ENCODE measurements at regions not wholly inside any gene's neighbourhood (a gene's known extent, or its start where the extent isn't known, plus 50 kb on each side); places are given as distances from the start of the nearest gene placed in this dataset.
A peak's percentile ranks its signal among the peaks of the same experiment; 100 is the strongest.

DNA sequence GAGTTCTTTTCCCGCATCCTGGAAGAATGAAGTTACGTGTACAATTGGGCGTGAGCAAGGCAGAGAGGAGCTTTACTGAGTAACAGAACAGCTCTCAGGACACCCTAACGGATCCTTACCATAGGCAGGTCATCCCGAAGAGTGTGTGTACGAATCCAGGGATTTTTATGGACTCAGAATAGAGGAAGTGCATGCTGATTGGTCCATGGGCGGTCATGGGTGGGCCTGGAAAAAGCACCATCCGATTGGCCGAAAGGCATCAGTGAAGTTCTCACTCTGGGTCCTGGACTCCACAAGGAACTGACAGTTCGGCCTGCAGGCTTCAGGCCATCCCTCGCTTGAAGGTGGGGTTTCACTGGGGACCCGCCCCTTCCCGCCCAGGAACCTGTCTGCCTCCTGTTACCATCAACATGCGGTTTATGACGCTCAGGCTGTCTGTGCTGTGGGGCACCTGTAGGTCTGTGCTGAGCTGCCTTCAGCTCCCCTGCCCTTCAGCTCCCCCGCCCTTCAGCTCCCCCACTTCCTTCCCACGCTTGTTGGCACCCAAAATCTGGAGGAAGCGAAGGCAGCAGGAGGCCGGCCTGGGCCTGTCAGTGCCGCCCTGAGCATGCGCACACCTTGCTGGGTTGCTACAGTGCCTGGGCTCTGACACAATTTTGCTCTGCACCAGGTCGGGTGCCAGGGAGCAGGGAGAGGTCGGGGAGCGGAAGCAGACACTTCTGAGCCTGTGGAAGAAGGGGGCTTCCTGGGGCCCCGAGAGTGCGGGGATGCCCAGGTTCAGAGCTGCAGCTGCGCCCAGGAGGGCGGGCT is 57.9 kb upstream of the MANEA start (continued):
- TF ChIP-seq POLR2AphosphoS5 (IDR thresholded peaks at IDR 0.05; ENCODE audit: control insufficient read depth, insufficient read depth, low read depth, low read length), result peak; percentile 95
- TF ChIP-seq RBM34 (IDR thresholded peaks at IDR 0.05; ENCODE audit: borderline replicate concordance, insufficient read depth, low read length), result no peak
- TF ChIP-seq RFX5 (IDR thresholded peaks at IDR 0.05; ENCODE audit: low read depth, low read length), result no peak
- TF ChIP-seq, protein P1, sequence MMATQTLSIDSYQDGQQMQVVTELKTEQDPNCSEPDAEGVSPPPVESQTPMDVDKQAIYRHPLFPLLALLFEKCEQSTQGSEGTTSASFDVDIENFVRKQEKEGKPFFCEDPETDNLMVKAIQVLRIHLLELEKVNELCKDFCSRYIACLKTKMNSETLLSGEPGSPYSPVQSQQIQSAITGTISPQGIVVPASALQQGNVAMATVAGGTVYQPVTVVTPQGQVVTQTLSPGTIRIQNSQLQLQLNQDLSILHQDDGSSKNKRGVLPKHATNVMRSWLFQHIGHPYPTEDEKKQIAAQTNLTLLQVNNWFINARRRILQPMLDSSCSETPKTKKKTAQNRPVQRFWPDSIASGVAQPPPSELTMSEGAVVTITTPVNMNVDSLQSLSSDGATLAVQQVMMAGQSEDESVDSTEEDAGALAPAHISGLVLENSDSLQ (IDR thresholded peaks at IDR 0.05), result peak; percentile 85
- no peak for TF ChIP-seq FIP1L1 (IDR thresholded peaks at IDR 0.05; ENCODE audit: low read depth, low read length, poor library complexity, severe bottlenecking)
- TF ChIP-seq ETV1 (tag; conservative IDR thresholded peaks at IDR 0.05; ENCODE audit: low read depth), result 0 out of 2 replicates have a peak, but pooled peaks have one; percentile 18
- TF ChIP-seq ZNF586 (CRISPR knock-in tag; conservative IDR thresholded peaks at IDR 0.05), result no peak
- TF ChIP-seq POLR2B (IDR thresholded peaks at IDR 0.05; ENCODE audit: low read depth, partially characterized antibody), result peak; percentile 96
- peak in 1 of 2 experiments; percentile 47; a peak in 1 of 4 replicates for TF ChIP-seq HDAC1 (IDR thresholded peaks at IDR 0.05)
- no peak for TF ChIP-seq ZSCAN29 (IDR thresholded peaks at IDR 0.05)
- no peak for TF ChIP-seq LARP7 (IDR thresholded peaks at IDR 0.05)
- TF ChIP-seq CBX2 (IDR thresholded peaks at IDR 0.05; ENCODE audit: insufficient read depth, low read length, poor library complexity, severe bottlenecking), result no peak
- no peak for TF ChIP-seq ZKSCAN8 (CRISPR knock-in tag; IDR thresholded peaks at IDR 0.05)
- no peak for TF ChIP-seq HSF4 (CRISPR knock-in tag; IDR thresholded peaks at IDR 0.05; ENCODE audit: borderline replicate concordance)
- TF ChIP-seq SAFB2 (IDR thresholded peaks at IDR 0.05; ENCODE audit: borderline replicate concordance, low read depth, low read length, severe bottlenecking), result no peak
- TF ChIP-seq MTF1 (CRISPR knock-in tag; IDR thresholded peaks at IDR 0.05; ENCODE audit: borderline replicate concordance), result no peak
- TF ChIP-seq SOX6 (IDR thresholded peaks at IDR 0.05), result no peak
- TF ChIP-seq TAF1 (IDR thresholded peaks at IDR 0.05; ENCODE audit: control insufficient read depth, extremely low read depth, insufficient read depth, low read length, severe bottlenecking), result peak; percentile 65
- no peak for TF ChIP-seq CSDE1 (IDR thresholded peaks at IDR 0.05)
- no peak for TF ChIP-seq U2AF2 (optimal IDR thresholded peaks at IDR 0.05; ENCODE audit: low read depth, low read length)
- TF ChIP-seq, protein P2, sequence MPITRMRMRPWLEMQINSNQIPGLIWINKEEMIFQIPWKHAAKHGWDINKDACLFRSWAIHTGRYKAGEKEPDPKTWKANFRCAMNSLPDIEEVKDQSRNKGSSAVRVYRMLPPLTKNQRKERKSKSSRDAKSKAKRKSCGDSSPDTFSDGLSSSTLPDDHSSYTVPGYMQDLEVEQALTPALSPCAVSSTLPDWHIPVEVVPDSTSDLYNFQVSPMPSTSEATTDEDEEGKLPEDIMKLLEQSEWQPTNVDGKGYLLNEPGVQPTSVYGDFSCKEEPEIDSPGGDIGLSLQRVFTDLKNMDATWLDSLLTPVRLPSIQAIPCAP (CRISPR knock-in tag; IDR thresholded peaks at IDR 0.05; ENCODE audit: borderline replicate concordance), result no peak
- no peak for TF ChIP-seq ZNF830 (CRISPR knock-in tag; IDR thresholded peaks at IDR 0.05)
- TF ChIP-seq CHD2 (IDR thresholded peaks at IDR 0.05; ENCODE audit: low read depth, low read length), result no peak
- no peak for TF ChIP-seq ZNF507 (tag; conservative IDR thresholded peaks at IDR 0.05)
- TF ChIP-seq, protein P3, sequence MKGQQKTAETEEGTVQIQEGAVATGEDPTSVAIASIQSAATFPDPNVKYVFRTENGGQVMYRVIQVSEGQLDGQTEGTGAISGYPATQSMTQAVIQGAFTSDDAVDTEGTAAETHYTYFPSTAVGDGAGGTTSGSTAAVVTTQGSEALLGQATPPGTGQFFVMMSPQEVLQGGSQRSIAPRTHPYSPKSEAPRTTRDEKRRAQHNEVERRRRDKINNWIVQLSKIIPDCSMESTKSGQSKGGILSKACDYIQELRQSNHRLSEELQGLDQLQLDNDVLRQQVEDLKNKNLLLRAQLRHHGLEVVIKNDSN (CRISPR knock-in tag; IDR thresholded peaks at IDR 0.05), result peak; percentile 52
- no peak for TF ChIP-seq ZNF589 (CRISPR knock-in tag; IDR thresholded peaks at IDR 0.05; ENCODE audit: low read depth)
- TF ChIP-seq SREBF1 (IDR thresholded peaks at IDR 0.05; ENCODE audit: borderline replicate concordance, low read depth, low read length), result no peak
- no peak for TF ChIP-seq NCOA4 (IDR thresholded peaks at IDR 0.05; ENCODE audit: partially characterized antibody)
